C4-2B (cell line): ENCODE measurements at regions not wholly inside any gene's neighbourhood (a gene's known extent, or its start where the extent isn't known, plus 50 kb on each side); places are given as distances from the start of the nearest gene placed in this dataset.

Experiments used
- ZFX ChIP-seq: fragments of 450-650 bp; IDR thresholded peaks from 2 replicates; pipeline ENCODE4 v1.6.1; 2017
- TF ChIP-seq, protein P1 (sequence below): fragments of 450-650 bp; conservative IDR thresholded peaks from 2 replicates; pipeline ENCODE4 v1.5.1; 2017; ENCODE audit warnings: mild to moderate bottlenecking

GRCh38 chr13:105721016-105721415 is 814.4 kb downstream of the EFNB2 start:
- TF ChIP-seq, protein P1, sequence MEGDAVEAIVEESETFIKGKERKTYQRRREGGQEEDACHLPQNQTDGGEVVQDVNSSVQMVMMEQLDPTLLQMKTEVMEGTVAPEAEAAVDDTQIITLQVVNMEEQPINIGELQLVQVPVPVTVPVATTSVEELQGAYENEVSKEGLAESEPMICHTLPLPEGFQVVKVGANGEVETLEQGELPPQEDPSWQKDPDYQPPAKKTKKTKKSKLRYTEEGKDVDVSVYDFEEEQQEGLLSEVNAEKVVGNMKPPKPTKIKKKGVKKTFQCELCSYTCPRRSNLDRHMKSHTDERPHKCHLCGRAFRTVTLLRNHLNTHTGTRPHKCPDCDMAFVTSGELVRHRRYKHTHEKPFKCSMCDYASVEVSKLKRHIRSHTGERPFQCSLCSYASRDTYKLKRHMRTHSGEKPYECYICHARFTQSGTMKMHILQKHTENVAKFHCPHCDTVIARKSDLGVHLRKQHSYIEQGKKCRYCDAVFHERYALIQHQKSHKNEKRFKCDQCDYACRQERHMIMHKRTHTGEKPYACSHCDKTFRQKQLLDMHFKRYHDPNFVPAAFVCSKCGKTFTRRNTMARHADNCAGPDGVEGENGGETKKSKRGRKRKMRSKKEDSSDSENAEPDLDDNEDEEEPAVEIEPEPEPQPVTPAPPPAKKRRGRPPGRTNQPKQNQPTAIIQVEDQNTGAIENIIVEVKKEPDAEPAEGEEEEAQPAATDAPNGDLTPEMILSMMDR = no peak
- no peak for TF ChIP-seq ZFX
